Thoracic aorta (tissue), 2 donors: ENCODE measurements at regions not wholly inside any gene's neighbourhood (a gene's known extent, or its start where the extent isn't known, plus 50 kb on each side); places are given as distances from the start of the nearest gene placed in this dataset.

Experiments
- ATAC-seq: fragments of 150-250 bp; one replicate; pipeline ENCODE4 v1.8.0; 2017; ENCODE audit warnings: low read depth; ENCODE audit not compliant: insufficient number of reproducible peaks, low FRiP score
- DNase-seq: peaks from one replicate; pipeline ENCODE4 v3.0.0-alpha.2; 2020; ENCODE audit warnings: low spot score
- H3K27ac ChIP-seq, 2 donors: fragments of 200-600 bp; sonication (generic); 1 replicate in 1 of 2; 2 replicates in 1 of 2; pipeline ENCODE4 v1.5.1; 2016; ENCODE audit warnings: mild to moderate bottlenecking in 2 of 2, moderate library complexity in 2 of 2
- H3K27me3 ChIP-seq: fragments of 200-600 bp; sonication (generic); replicated peaks from 2 replicates; pipeline ENCODE4 v1.6.0; 2016; ENCODE audit warnings: mild to moderate bottlenecking; ENCODE audit not compliant: insufficient read depth
- H3K36me3 ChIP-seq: fragments of 200-600 bp; sonication (generic); one replicate; pipeline ENCODE4 v1.5.1; 2016
- H3K4me1 ChIP-seq, 2 donors: fragments of 200-600 bp; sonication (generic); 1 replicate in 1 of 2; 2 replicates in 1 of 2; pipeline versions ENCODE4 v1.5.1 to v1.6.0; 2016; ENCODE audit warnings: low read depth in 2 of 2, mild to moderate bottlenecking in 1 of 2; ENCODE audit not compliant: control insufficient read depth in 1 of 2
- H3K4me3 ChIP-seq: fragments of 200-600 bp; sonication (generic); 2 replicates; pipeline ENCODE4 v1.5.1; 2016; ENCODE audit warnings: mild to moderate bottlenecking
- H3K9me3 ChIP-seq: fragments of 200-600 bp; sonication (generic); 2 replicates; pipeline ENCODE4 v1.5.1; 2016
- TF ChIP-seq, protein P1 (sequence below): fragments of 200-600 bp; sonication (generic); IDR thresholded peaks from one replicate; pipeline ENCODE4 v1.5.1; 2019; ENCODE audit warnings: antibody characterized with exemption

DNA sequence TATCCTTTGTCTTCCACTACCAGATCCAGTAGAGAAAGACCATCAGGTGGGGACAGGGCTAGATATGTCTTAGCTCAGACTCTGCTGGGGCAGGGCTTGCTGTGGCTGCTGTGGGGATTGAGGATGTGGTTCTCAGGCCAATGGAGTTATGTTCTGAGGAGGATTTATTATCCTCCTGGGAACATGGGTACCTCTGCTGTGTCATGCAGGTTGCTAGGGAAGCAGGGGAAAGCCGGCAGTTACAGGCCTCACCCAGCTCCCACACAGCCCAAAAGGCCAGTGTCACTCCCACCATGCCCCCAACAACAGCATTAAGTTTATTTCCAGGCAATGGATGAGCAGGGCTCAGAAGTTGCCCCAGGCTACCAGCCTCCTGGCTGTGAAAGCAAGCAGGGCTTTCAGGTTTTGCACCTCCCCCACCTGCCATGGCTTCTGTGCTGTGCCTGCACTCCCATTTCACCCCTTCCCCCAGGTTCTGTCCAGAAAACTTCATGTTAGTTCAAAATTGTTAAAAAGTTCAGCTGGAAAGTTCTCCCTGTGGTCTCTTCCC lies 879.9 kb downstream of the ARAP2 start:
- H3K27me3 ChIP-seq = no peaks in the 10 kb centered on the region
- no peak overlapping the region for H3K27ac ChIP-seq
- no peak overlapping the region for H3K4me3 ChIP-seq
- DNase-seq (no peak), ATAC-seq (no peak)
- no peaks in the 10 kb centered on the region for H3K4me1 ChIP-seq
- H3K9me3 ChIP-seq = no peaks in the 10 kb centered on the region
- TF ChIP-seq, protein P1, sequence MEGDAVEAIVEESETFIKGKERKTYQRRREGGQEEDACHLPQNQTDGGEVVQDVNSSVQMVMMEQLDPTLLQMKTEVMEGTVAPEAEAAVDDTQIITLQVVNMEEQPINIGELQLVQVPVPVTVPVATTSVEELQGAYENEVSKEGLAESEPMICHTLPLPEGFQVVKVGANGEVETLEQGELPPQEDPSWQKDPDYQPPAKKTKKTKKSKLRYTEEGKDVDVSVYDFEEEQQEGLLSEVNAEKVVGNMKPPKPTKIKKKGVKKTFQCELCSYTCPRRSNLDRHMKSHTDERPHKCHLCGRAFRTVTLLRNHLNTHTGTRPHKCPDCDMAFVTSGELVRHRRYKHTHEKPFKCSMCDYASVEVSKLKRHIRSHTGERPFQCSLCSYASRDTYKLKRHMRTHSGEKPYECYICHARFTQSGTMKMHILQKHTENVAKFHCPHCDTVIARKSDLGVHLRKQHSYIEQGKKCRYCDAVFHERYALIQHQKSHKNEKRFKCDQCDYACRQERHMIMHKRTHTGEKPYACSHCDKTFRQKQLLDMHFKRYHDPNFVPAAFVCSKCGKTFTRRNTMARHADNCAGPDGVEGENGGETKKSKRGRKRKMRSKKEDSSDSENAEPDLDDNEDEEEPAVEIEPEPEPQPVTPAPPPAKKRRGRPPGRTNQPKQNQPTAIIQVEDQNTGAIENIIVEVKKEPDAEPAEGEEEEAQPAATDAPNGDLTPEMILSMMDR = no peak
- H3K36me3 ChIP-seq = no peaks in the 10 kb centered on the region

DNA sequence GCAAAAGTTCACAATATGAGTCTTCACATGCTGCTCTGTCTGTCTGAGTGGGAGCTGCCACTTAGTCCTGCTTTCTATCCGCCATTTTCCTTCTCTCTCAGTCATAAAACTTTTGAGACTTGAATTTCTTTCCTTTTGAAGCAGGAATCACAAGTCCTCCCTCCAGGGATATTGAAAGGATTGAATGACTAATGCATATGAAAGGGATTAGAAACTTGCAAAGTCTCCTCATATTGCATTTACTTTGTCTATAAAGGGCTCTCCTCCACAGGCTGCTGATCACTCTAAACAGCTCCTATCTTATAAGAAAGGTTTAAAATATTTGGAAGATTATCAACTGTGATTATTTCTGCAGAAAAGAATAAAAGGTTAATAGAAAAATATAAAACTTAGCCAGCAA lies 879.1 kb downstream of the ARAP2 start:
- no peak overlapping the region for H3K27ac ChIP-seq
- no peak for DNase-seq
- H3K4me1 ChIP-seq = no peaks in the 10 kb centered on the region
- ATAC-seq = no peak
- TF ChIP-seq, protein P1 = no peak
- H3K4me3 ChIP-seq = no peak overlapping the region
- no peaks in the 10 kb centered on the region for H3K36me3 ChIP-seq
- H3K27me3 ChIP-seq = no peaks in the 10 kb centered on the region
- no peaks in the 10 kb centered on the region for H3K9me3 ChIP-seq

DNA sequence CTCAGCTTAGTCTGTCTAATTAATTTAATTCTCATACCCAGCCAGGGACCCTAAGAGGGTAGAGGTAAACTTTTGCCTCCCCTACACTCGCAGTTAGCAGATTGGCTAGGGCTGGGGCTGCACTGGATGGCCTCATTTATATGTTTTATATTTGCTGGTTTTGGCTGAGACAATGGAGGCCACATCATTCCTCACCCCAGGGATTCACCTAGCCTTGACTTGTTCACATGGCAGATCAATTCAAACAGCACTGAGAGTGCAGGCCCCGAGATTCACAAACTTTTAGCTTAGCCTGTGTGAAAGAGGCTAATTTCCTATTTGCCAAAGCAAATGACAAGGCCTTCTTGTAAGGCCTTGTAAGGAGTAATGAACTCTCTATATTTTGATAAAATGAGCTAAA lies 844.4 kb downstream of the ARAP2 start:
- no peaks in the 10 kb centered on the region for H3K27me3 ChIP-seq
- no peak for ATAC-seq
- no peak overlapping the region for H3K27ac ChIP-seq
- no peaks in the 10 kb centered on the region for H3K9me3 ChIP-seq
- H3K4me1 ChIP-seq = no peaks in the 10 kb centered on the region
- TF ChIP-seq, protein P1 = no peak
- H3K4me3 ChIP-seq = no peak overlapping the region
- DNase-seq = no peak
- no peaks in the 10 kb centered on the region for H3K36me3 ChIP-seq

DNA sequence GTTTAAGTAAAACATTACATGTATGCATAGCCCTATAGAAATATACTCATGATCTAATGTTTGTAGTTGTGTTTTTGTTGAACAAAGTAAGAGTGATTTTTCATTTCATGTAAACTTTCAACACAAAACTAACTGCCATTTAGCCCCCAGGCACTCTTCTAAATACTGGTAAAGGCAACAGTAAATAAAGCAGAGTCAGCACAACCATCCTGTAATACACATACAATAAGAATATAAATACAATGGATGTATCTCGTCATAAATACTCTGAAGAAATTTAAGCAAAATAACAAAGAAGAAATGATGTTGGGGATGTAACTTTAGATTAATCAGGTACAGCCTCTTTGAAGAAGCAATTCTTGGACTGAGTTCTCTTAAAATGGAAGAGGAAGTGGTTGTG lies 821.2 kb downstream of the ARAP2 start:
- H3K4me3 ChIP-seq = no peak overlapping the region
- DNase-seq (no peak), ATAC-seq (no peak)
- no peaks in the 10 kb centered on the region for H3K36me3 ChIP-seq
- no peaks in the 10 kb centered on the region for H3K27me3 ChIP-seq
- TF ChIP-seq, protein P1 = no peak
- H3K4me1 ChIP-seq = no peaks in the 10 kb centered on the region
- H3K27ac ChIP-seq = no peak overlapping the region
- H3K9me3 ChIP-seq = no peaks in the 10 kb centered on the region

DNA sequence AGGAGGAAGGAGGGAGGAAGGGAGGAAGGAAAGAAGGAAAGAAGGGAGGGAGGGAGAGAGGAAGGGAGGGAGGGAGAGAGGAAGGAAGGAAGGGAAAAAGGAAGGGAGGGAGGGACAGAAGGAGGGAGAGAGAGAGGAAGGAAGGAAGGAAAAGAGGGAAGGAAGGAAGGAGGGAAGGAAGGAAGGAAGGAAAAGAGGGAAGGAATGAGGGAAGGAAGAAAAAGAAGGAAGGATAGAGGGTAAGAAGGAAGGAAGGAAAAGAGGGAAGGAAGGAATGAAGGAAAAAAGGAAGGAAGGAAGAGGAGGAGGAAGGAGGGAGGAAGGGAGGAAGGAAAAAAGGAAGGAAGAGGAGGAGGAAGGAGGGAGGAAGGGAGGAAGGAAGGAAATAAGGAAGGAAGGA lies 796.8 kb downstream of the ARAP2 start:
- ATAC-seq = no peak
- Histone ChIP-seq H3K9me3 (no peaks in the 10 kb centered on the region), H3K36me3 (no peaks in the 10 kb centered on the region), H3K27me3 (no peaks in the 10 kb centered on the region), H3K27ac (no peak overlapping the region), H3K4me1 (no peaks in the 10 kb centered on the region), H3K4me3 (no peak overlapping the region)
- no peak for DNase-seq
- TF ChIP-seq, protein P1 = no peak
